HCT116 (cell line): ENCODE measurements at regions not wholly inside any gene's neighbourhood (a gene's known extent, or its start where the extent isn't known, plus 50 kb on each side); places are given as distances from the start of the nearest gene placed in this dataset.

Experiments used
- CTCF ChIP-seq, 3 experiments: fragments of 200-600 bp in 1 of 3; sonication (generic) in 1 of 3; IDR thresholded peaks in 2 of 3; conservative IDR thresholded peaks in 1 of 3; 2 replicates each; pipeline ENCODE4 v1.5.1; 2012 to 2017; ENCODE audit warnings: low read depth in 2 of 3, low read length in 2 of 3, antibody characterized with exemption in 1 of 3, borderline replicate concordance in 1 of 3, control low read depth in 1 of 3, mild to moderate bottlenecking in 1 of 3, mixed read lengths in 1 of 3, mixed run types in 1 of 3, moderate library complexity in 1 of 3; ENCODE audit not compliant: insufficient read depth in 1 of 3
- EZH2 ChIP-seq: fragments of 200-600 bp; sonication (generic); IDR thresholded peaks from 2 replicates; pipeline ENCODE4 v1.6.1; 2017; ENCODE audit warnings: antibody characterized with exemption, mixed run types
- EZH2phosphoT487 ChIP-seq: fragments of 200-600 bp; IDR thresholded peaks from 2 replicates; pipeline ENCODE4 v1.6.1; 2018; ENCODE audit warnings: antibody characterized with exemption, borderline replicate concordance
- POLR2A ChIP-seq: IDR thresholded peaks from 2 replicates; pipeline ENCODE4 v1.7.0; 2011; ENCODE audit warnings: borderline replicate concordance; ENCODE audit not compliant: insufficient read depth, insufficient read length; ENCODE audit errors: extremely low read depth
- POLR2AphosphoS5 ChIP-seq: IDR thresholded peaks from 2 replicates; pipeline ENCODE4 v1.6.1; 2011; ENCODE audit warnings: mild to moderate bottlenecking, low read depth, low read length, moderate library complexity
- RAD21 ChIP-seq: IDR thresholded peaks from 2 replicates; pipeline ENCODE4 v1.6.1; 2012; ENCODE audit warnings: low read depth, mild to moderate bottlenecking
- SIN3A ChIP-seq: IDR thresholded peaks from 2 replicates; pipeline ENCODE4 v1.6.1; 2012; ENCODE audit warnings: low read depth
- SRF ChIP-seq: IDR thresholded peaks from 2 replicates; pipeline ENCODE4 v1.6.1; 2012; ENCODE audit warnings: low read depth
- TF ChIP-seq, protein P1 (sequence below): IDR thresholded peaks from 2 replicates; pipeline ENCODE4 v1.6.1; 2012

GRCh38 chr21:35127851-35128250 is 78.7 kb upstream of the RUNX1 start:
- TF ChIP-seq CTCF (IDR thresholded peaks at IDR 0.05 in 2 of 3, conservative IDR thresholded peaks at IDR 0.05 in 1 of 3; ENCODE audit: borderline replicate concordance in 1 of 3, insufficient read depth in 1 of 3, low read depth in 2 of 3, low read length in 2 of 3) (no peak), SIN3A (no peak), EZH2 (no peak), EZH2phosphoT487 (no peak), SRF (no peak), RAD21 (no peak), POLR2AphosphoS5 (no peak), POLR2A (no peak)
- TF ChIP-seq, protein P1, sequence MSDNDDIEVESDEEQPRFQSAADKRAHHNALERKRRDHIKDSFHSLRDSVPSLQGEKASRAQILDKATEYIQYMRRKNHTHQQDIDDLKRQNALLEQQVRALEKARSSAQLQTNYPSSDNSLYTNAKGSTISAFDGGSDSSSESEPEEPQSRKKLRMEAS: no peak
